ENCODE measurements at regions not wholly inside any gene's neighbourhood (a gene's known extent, or its start where the extent isn't known, plus 50 kb on each side); places are given as distances from the start of the nearest gene placed in this dataset.

DNA sequence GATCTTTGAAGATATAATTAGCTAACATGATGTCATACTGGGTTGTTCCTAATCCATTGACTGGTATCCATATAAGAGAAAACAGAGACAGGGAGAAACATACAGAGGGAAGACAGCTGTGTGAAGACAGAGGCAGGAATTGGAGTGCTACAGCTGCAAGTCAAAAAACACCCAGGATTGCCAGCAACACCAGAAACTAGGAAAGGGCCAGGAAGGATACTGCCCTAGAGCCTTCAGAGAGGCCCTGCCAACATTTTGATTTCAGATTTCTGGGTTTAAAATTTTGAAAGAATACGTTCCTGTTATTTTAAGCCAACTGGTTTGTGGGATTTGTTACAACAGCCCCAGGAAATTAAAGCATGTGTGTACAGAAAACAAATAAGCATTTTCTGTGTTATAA, 473.7 kb upstream of the FLRT2 start:
- Mint-ChIP-seq H3K9me3 (peaks cover 50% of the 10 kb centered on the region), H3K4me3 (no peak overlapping the region), H3K36me3 (peaks cover 38% of the 10 kb centered on the region), H3K4me1 (no peaks in the 10 kb centered on the region), H3K27me3 (ENCODE audit: low read depth) (no peaks in the 10 kb centered on the region), H3K27ac (no peak overlapping the region)
- POLR2A ChIA-PET = no interaction called here
- CTCF ChIA-PET = no interaction called here
- no peak for TF ChIP-seq OVOL2 (CRISPR knock-in tag; IDR thresholded peaks at IDR 0.05; ENCODE audit: borderline replicate concordance)
- TF ChIP-seq ZNF423 (CRISPR knock-in tag; IDR thresholded peaks at IDR 0.05) = no peak
- TF ChIP-seq, protein P1, sequence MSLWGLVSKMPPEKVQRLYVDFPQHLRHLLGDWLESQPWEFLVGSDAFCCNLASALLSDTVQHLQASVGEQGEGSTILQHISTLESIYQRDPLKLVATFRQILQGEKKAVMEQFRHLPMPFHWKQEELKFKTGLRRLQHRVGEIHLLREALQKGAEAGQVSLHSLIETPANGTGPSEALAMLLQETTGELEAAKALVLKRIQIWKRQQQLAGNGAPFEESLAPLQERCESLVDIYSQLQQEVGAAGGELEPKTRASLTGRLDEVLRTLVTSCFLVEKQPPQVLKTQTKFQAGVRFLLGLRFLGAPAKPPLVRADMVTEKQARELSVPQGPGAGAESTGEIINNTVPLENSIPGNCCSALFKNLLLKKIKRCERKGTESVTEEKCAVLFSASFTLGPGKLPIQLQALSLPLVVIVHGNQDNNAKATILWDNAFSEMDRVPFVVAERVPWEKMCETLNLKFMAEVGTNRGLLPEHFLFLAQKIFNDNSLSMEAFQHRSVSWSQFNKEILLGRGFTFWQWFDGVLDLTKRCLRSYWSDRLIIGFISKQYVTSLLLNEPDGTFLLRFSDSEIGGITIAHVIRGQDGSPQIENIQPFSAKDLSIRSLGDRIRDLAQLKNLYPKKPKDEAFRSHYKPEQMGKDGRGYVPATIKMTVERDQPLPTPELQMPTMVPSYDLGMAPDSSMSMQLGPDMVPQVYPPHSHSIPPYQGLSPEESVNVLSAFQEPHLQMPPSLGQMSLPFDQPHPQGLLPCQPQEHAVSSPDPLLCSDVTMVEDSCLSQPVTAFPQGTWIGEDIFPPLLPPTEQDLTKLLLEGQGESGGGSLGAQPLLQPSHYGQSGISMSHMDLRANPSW (CRISPR knock-in tag; conservative IDR thresholded peaks at IDR 0.05; ENCODE audit: low read depth) = no peak
- no peak for TF ChIP-seq ZNF219 (CRISPR knock-in tag; IDR thresholded peaks at IDR 0.05; ENCODE audit: borderline replicate concordance)
- TF ChIP-seq SMAD3 (CRISPR knock-in tag; IDR thresholded peaks at IDR 0.05; ENCODE audit: borderline replicate concordance) = no peak
- TF ChIP-seq MXD4 (CRISPR knock-in tag; IDR thresholded peaks at IDR 0.05; ENCODE audit: borderline replicate concordance) = no peak
- TF ChIP-seq, protein P2, sequence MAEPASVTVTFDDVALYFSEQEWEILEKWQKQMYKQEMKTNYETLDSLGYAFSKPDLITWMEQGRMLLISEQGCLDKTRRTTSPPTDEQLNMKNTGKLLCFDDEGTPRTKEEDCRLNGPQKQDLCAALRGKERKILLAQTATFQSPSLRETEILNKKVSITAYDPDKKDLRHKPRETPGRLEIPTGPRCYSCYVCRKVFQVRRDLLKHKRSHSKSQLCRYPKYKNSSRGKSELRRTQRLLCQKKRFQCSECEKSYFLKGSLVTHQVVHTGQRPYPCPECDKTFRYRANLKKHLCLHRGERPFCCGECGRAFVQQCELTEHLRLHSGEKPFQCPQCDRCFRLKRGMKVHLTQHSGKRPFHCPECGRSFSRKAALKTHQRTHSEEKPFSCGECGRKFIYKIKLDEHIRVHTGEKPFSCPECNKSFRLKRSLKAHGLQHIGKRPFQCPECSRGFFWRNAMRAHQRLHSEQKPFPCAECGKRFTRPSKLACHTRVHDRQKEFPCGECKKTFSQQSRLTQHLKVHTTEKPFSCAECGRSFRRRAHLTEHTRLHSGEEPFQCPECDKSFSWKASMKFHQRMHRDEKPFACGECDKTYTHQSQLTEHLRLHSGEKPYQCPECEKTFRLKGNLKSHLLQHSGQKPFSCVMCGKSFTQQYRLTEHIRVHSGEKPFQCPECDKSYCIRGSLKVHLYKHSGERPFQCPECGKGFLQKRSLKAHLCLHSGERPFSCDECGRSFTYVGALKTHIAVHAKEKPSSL (CRISPR knock-in tag; conservative IDR thresholded peaks at IDR 0.05) = no peak
- DNase-seq (ENCODE audit: low spot score) = no peak
- ATAC-seq = no peak

DNA sequence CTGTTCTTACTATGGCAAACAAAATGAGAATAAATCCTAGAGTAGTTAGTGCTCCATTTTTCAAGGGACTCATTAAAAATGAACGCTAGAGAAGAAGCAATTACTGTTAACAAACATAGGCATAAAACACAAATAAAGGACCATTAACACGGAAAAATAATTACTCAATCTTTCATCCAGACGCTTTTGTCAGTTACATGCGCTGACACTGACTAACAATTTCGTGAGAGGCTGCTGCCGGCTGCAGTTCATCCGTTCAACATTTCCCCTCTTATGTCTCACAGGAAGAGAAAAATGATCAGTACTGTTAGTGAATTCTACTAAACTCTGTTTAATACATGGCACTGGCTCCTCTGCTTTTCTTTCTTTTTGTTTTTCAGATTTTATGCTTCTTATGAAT, 472.7 kb upstream of the FLRT2 start:
- ChIA-PET CTCF (no interaction called here), POLR2A (no interaction called here)
- no peaks in the 10 kb centered on the region for H3K27me3 Mint-ChIP-seq (ENCODE audit: low read depth)
- H3K4me1 Mint-ChIP-seq = no peaks in the 10 kb centered on the region
- TF ChIP-seq ZNF671 (CRISPR knock-in tag; IDR thresholded peaks at IDR 0.05) (no peak), ELF4 (CRISPR knock-in tag; IDR thresholded peaks at IDR 0.05; ENCODE audit: low read depth) (no peak), CREM (CRISPR knock-in tag; IDR thresholded peaks at IDR 0.05) (no peak), ZNF416 (CRISPR knock-in tag; IDR thresholded peaks at IDR 0.05) (no peak), ATF1 (CRISPR knock-in tag; IDR thresholded peaks at IDR 0.05) (no peak), ZNF317 (CRISPR knock-in tag; IDR thresholded peaks at IDR 0.05; ENCODE audit: borderline replicate concordance, low read depth) (no peak), RORB (CRISPR knock-in tag; IDR thresholded peaks at IDR 0.05) (no peak), SMAD4 (CRISPR knock-in tag; IDR thresholded peaks at IDR 0.05) (no peak), GABPB1 (CRISPR knock-in tag; IDR thresholded peaks at IDR 0.05) (no peak), FOXJ3 (CRISPR knock-in tag; IDR thresholded peaks at IDR 0.05; ENCODE audit: borderline replicate concordance) (no peak), ZNF232 (CRISPR knock-in tag; IDR thresholded peaks at IDR 0.05) (no peak), GTF2I (CRISPR knock-in tag; conservative IDR thresholded peaks at IDR 0.05) (no peak), MYBL2 (CRISPR knock-in tag; IDR thresholded peaks at IDR 0.05) (no peak), NFYB (CRISPR knock-in tag; conservative IDR thresholded peaks at IDR 0.05; ENCODE audit: low read depth) (no peak)
- TF ChIP-seq, protein P3, sequence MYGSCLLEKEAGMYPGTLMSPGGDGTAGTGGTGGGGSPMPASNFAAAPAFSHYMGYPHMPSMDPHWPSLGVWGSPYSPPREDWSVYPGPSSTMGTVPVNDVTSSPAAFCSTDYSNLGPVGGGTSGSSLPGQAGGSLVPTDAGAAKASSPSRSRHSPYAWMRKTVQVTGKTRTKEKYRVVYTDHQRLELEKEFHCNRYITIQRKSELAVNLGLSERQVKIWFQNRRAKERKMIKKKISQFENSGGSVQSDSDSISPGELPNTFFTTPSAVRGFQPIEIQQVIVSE (CRISPR knock-in tag; IDR thresholded peaks at IDR 0.05; ENCODE audit: borderline replicate concordance) = no peak
- TF ChIP-seq, protein P4, sequence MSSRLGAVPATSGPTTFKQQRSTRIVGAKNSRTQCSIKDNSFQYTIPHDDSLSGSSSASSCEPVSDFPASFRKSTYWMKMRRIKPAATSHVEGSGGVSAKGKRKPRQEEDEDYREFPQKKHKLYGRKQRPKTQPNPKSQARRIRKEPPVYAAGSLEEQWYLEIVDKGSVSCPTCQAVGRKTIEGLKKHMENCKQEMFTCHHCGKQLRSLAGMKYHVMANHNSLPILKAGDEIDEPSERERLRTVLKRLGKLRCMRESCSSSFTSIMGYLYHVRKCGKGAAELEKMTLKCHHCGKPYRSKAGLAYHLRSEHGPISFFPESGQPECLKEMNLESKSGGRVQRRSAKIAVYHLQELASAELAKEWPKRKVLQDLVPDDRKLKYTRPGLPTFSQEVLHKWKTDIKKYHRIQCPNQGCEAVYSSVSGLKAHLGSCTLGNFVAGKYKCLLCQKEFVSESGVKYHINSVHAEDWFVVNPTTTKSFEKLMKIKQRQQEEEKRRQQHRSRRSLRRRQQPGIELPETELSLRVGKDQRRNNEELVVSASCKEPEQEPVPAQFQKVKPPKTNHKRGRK (CRISPR knock-in tag; IDR thresholded peaks at IDR 0.05; ENCODE audit: borderline replicate concordance) = no peak
- TF ChIP-seq, protein P5, sequence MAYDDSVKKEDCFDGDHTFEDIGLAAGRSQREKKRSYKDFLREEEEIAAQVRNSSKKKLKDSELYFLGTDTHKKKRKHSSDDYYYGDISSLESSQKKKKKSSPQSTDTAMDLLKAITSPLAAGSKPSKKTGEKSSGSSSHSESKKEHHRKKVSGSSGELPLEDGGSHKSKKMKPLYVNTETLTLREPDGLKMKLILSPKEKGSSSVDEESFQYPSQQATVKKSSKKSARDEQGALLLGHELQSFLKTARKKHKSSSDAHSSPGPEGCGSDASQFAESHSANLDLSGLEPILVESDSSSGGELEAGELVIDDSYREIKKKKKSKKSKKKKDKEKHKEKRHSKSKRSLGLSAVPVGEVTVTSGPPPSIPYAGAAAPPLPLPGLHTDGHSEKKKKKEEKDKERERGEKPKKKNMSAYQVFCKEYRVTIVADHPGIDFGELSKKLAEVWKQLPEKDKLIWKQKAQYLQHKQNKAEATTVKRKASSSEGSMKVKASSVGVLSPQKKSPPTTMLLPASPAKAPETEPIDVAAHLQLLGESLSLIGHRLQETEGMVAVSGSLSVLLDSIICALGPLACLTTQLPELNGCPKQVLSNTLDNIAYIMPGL (CRISPR knock-in tag; IDR thresholded peaks at IDR 0.05) = no peak
- TF ChIP-seq, protein P2 (CRISPR knock-in tag; conservative IDR thresholded peaks at IDR 0.05) = no peak
- no peak for ATAC-seq
- no peak overlapping the region for H3K27ac Mint-ChIP-seq
- H3K9me3 Mint-ChIP-seq = peaks cover 40% of the 10 kb centered on the region
- no peak overlapping the region for H3K4me3 Mint-ChIP-seq
- DNase-seq (ENCODE audit: low spot score) = no peak
- peaks cover 38% of the 10 kb centered on the region for H3K36me3 Mint-ChIP-seq

Data from WTC11 (cell line).